CD4-positive, alpha-beta memory T cell (primary cell): ENCODE measurements at regions not wholly inside any gene's neighbourhood (a gene's known extent, or its start where the extent isn't known, plus 50 kb on each side); places are given as distances from the start of the nearest gene placed in this dataset.

ENCODE experiments used
- CTCF ChIA-PET: fragments of 350-600 bp; sonication (Branson Sonifier 250); formaldehyde crosslinking; loops from one replicate; lab custom pipeline; 2021; ENCODE audit warnings: inconsistent platforms; ENCODE audit not compliant: partially characterized antibody; lab: Charles Lee
- POLR2A ChIA-PET: fragments of 350-600 bp; sonication (Branson Sonifier 250); formaldehyde crosslinking; loops from one replicate; lab custom pipeline; 2021; ENCODE audit not compliant: partially characterized antibody; lab: Charles Lee
- DNase-seq, 5 donors: peaks; one replicate each; pipeline versions ENCODE4 v3.0.0 to v3.0.0-alpha.2; 2020 to 2022; ENCODE audit warnings: mixed read lengths in 1 of 5
- H3K27ac ChIP-seq: one replicate; pipeline ENCODE4 v1.7.0; 2013; ENCODE audit warnings: low read depth, low read length
- H3K27me3 ChIP-seq: 2 replicates; pipeline ENCODE4 v1.7.0; 2013; ENCODE audit warnings: mild to moderate bottlenecking, low read length, moderate library complexity; ENCODE audit not compliant: insufficient read depth
- H3K36me3 ChIP-seq: 2 replicates; pipeline ENCODE4 v1.7.0; 2013; ENCODE audit warnings: mild to moderate bottlenecking, low read length, moderate library complexity; ENCODE audit not compliant: insufficient read depth
- H3K4me1 ChIP-seq: 2 replicates; pipeline ENCODE4 v1.7.0; 2013; ENCODE audit warnings: mild to moderate bottlenecking, low read length, moderate library complexity; ENCODE audit not compliant: insufficient read depth
- H3K4me3 ChIP-seq, 2 donors: one replicate each; pipeline ENCODE4 v1.7.0; 2013; ENCODE audit warnings: low read length in 2 of 2, mild to moderate bottlenecking in 1 of 2
- H3K9me3 ChIP-seq, 2 donors: one replicate each; pipeline ENCODE4 v1.7.0; 2013; ENCODE audit warnings: low read length in 2 of 2, control low read depth in 1 of 2; ENCODE audit not compliant: control insufficient read depth in 1 of 2
- H3K27ac Mint-ChIP-seq, 7 donors: one replicate each; pipeline ENCODE4 v1.8.0; 2020 to 2021; ENCODE audit warnings: mixed read lengths in 7 of 7, mild to moderate bottlenecking in 6 of 7, inconsistent platforms in 3 of 7, moderate library complexity in 3 of 7
- H3K27me3 Mint-ChIP-seq, 2 donors: one replicate each; pipeline ENCODE4 v1.8.0; 2020 to 2021; ENCODE audit warnings: mixed read lengths in 2 of 2
- H3K36me3 Mint-ChIP-seq, 2 donors: one replicate each; pipeline ENCODE4 v1.8.0; 2020 to 2021; ENCODE audit warnings: mixed read lengths in 2 of 2, inconsistent platforms in 1 of 2, mild to moderate bottlenecking in 1 of 2
- H3K4me1 Mint-ChIP-seq, 4 donors: one replicate each; pipeline ENCODE4 v1.8.0; 2020 to 2021; ENCODE audit warnings: mixed read lengths in 4 of 4, mild to moderate bottlenecking in 1 of 4
- H3K4me3 Mint-ChIP-seq, 8 donors: one replicate each; pipeline ENCODE4 v1.8.0; 2020 to 2021; ENCODE audit warnings: mixed read lengths in 8 of 8, mild to moderate bottlenecking in 7 of 8, moderate library complexity in 6 of 8, inconsistent platforms in 3 of 8
- H3K9me3 Mint-ChIP-seq, 8 donors: one replicate each; pipeline ENCODE4 v1.8.0; 2020 to 2021; ENCODE audit warnings: mixed read lengths in 8 of 8, mild to moderate bottlenecking in 5 of 8, inconsistent platforms in 3 of 8, moderate library complexity in 1 of 8
- intact Hi-C: fragments of 100-400 bp; cut with micrococcal nuclease; formaldehyde crosslinking; loops from one replicate; pipeline ENCODE4 v1.15.1; 2023

- Histone ChIP-seq H3K27me3 (no peaks in the 10 kb centered on the region), H3K9me3 (no peaks in the 10 kb centered on the region), H3K27ac (no peak overlapping the region), H3K4me1 (no peaks in the 10 kb centered on the region), H3K4me3 (no peak overlapping the region), H3K36me3 (no peaks in the 10 kb centered on the region)
- H3K36me3 Mint-ChIP-seq: no peaks in the 10 kb centered on the region
- H3K9me3 Mint-ChIP-seq: peaks cover 0 to 22% (median 13%) of the 10 kb centered on the region in 8 donors
- H3K27ac Mint-ChIP-seq: no peak overlapping the region
- CTCF ChIA-PET: no interaction called here
- H3K4me1 Mint-ChIP-seq: no peaks in the 10 kb centered on the region
- POLR2A ChIA-PET: no interaction called here
- intact Hi-C loops: no loop called here
- H3K4me3 Mint-ChIP-seq: no peak overlapping the region
- H3K27me3 Mint-ChIP-seq: no peaks in the 10 kb centered on the region
- DNase-seq: no peak
Measured at GRCh38 chr14:26004342-26004741, 593.5 kb downstream of the NOVA1 start.

DNA sequence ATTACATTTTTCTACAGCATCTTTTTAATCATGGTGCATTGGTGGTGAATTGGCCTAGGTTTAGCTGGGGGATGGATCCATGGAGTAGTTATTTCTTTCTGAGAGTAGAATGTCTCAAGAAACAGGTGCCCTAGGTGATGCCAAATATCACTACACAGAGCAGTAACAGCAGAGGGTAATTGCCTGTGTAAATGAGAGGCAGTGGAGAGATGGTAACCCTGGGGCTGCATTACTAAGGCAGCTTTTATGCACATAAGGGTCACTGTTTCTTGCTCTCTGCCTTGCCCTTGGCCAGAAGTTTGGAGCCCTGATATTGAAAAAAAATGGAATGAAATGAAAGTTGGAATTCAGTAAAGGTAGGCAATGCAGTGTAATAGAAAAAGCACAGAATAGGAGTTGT lies 604.0 kb downstream of the NOVA1 start:
- Histone ChIP-seq H3K4me1 (no peaks in the 10 kb centered on the region), H3K4me3 (no peak overlapping the region), H3K36me3 (no peaks in the 10 kb centered on the region), H3K27me3 (no peaks in the 10 kb centered on the region), H3K27ac (no peak overlapping the region), H3K9me3 (no peaks in the 10 kb centered on the region)
- H3K27me3 Mint-ChIP-seq: no peaks in the 10 kb centered on the region
- intact Hi-C loops: no loop called here
- no peak overlapping the region for H3K27ac Mint-ChIP-seq
- no peak overlapping the region for H3K4me3 Mint-ChIP-seq
- H3K36me3 Mint-ChIP-seq: no peaks in the 10 kb centered on the region
- ChIA-PET CTCF (no interaction called here), POLR2A (no interaction called here)
- no peak for DNase-seq
- peaks cover 3 to 40% (median 19%) of the 10 kb centered on the region in 8 donors for H3K9me3 Mint-ChIP-seq
- H3K4me1 Mint-ChIP-seq: no peaks in the 10 kb centered on the region

GRCh38 chr14:25988536-25988935 lies 609.3 kb downstream of the NOVA1 start:
- no peaks in the 10 kb centered on the region for H3K4me1 ChIP-seq
- no peak overlapping the region for H3K27ac Mint-ChIP-seq
- DNase-seq: no peak
- ChIA-PET POLR2A (no interaction called here), CTCF (no interaction called here)
- H3K9me3 Mint-ChIP-seq: peaks cover 1 to 48% (median 30%) of the 10 kb centered on the region in 8 donors
- H3K27me3 Mint-ChIP-seq: no peaks in the 10 kb centered on the region
- no peak overlapping the region for H3K4me3 Mint-ChIP-seq
- H3K4me1 Mint-ChIP-seq: no peaks in the 10 kb centered on the region
- no peaks in the 10 kb centered on the region for H3K36me3 ChIP-seq
- intact Hi-C loops: no loop called here
- peaks cover 0 to 13% of the 10 kb centered on the region in 2 donors for H3K9me3 ChIP-seq
- no peaks in the 10 kb centered on the region for H3K36me3 Mint-ChIP-seq
- no peaks in the 10 kb centered on the region for H3K27me3 ChIP-seq
- H3K27ac ChIP-seq: no peak overlapping the region
- no peak overlapping the region for H3K4me3 ChIP-seq

DNA sequence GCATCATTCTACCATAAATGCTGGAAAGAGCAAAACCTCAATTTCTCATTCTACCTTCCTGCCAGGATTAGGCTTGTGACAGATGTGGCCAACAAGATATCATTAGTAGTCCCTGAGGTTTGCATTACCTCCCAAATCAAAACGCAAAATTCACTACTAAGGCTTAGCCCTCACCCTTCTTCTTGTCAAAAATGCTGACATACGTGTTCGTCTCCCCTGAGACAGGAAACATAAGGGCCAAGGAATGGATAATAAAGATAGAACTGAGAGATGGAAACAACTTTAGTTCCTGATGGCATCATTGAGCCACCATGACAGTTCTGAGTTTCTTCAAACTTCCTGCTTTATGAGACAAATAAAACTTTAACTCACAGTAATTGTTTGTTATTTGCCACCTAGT lies 642.1 kb downstream of the NOVA1 start:
- H3K36me3 ChIP-seq: no peaks in the 10 kb centered on the region
- H3K9me3 Mint-ChIP-seq: peaks cover 4 to 29% (median 20%) of the 10 kb centered on the region in 8 donors
- H3K27ac Mint-ChIP-seq: no peak overlapping the region
- H3K4me3 ChIP-seq: no peak overlapping the region
- H3K9me3 ChIP-seq: no peaks in the 10 kb centered on the region
- intact Hi-C loops: no loop called here
- no peaks in the 10 kb centered on the region for H3K4me1 ChIP-seq
- POLR2A ChIA-PET: no interaction called here
- CTCF ChIA-PET: no interaction called here
- no peak overlapping the region for H3K4me3 Mint-ChIP-seq
- H3K27ac ChIP-seq: no peak overlapping the region
- H3K36me3 Mint-ChIP-seq: no peaks in the 10 kb centered on the region
- no peak for DNase-seq
- no peaks in the 10 kb centered on the region for H3K4me1 Mint-ChIP-seq
- no peaks in the 10 kb centered on the region for H3K27me3 ChIP-seq
- no peaks in the 10 kb centered on the region for H3K27me3 Mint-ChIP-seq

- H3K4me1 ChIP-seq: no peaks in the 10 kb centered on the region
- CTCF ChIA-PET: no interaction called here
- Mint-ChIP-seq H3K27ac (no peak overlapping the region), H3K4me3 (no peak overlapping the region), H3K9me3 (peaks cover 4 to 36% (median 21%) of the 10 kb centered on the region in 8 donors), H3K36me3 (no peaks in the 10 kb centered on the region), H3K4me1 (no peaks in the 10 kb centered on the region), H3K27me3 (no peaks in the 10 kb centered on the region)
- POLR2A ChIA-PET: no interaction called here
- H3K27me3 ChIP-seq: no peaks in the 10 kb centered on the region
- peaks cover 0 to 3% of the 10 kb centered on the region in 2 donors for H3K9me3 ChIP-seq
- H3K36me3 ChIP-seq: no peaks in the 10 kb centered on the region
- no peak overlapping the region for H3K27ac ChIP-seq
- intact Hi-C loops: no loop called here
- H3K4me3 ChIP-seq: no peak overlapping the region
- no peak for DNase-seq
Measured at GRCh38 chr14:25953532-25954139, 644.2 kb downstream of the NOVA1 start.

DNA sequence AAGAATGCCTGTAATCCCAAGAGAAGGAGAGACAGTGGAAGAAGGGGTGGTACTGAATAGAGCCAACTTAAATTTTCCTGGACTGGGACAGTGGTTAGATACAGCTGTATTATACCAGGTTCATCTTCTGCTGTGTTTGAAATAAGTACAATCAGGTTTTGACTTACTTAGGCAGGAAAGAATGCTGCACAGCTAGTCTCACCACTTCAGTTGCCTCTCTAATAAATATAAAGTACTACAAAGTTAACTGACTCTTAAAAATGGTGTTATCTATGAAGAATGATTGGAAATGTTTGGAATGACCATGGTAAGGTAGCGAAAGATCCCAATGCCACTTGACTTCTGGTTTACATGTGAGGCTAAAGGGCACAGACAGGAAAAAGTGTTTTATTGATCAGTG lies 652.1 kb downstream of the NOVA1 start:
- Histone ChIP-seq H3K9me3 (peaks cover 0 to 7% of the 10 kb centered on the region in 2 donors), H3K4me1 (no peaks in the 10 kb centered on the region), H3K27ac (no peak overlapping the region), H3K27me3 (no peaks in the 10 kb centered on the region), H3K4me3 (no peak overlapping the region), H3K36me3 (no peaks in the 10 kb centered on the region)
- Mint-ChIP-seq H3K36me3 (no peaks in the 10 kb centered on the region), H3K4me1 (no peaks in the 10 kb centered on the region), H3K27me3 (no peaks in the 10 kb centered on the region), H3K9me3 (peaks cover 2 to 17% (median 11%) of the 10 kb centered on the region in 8 donors), H3K4me3 (no peak overlapping the region), H3K27ac (no peak overlapping the region)
- DNase-seq: no peak
- POLR2A ChIA-PET: no interaction called here
- CTCF ChIA-PET: no interaction called here
- intact Hi-C loops: no loop called here

DNA sequence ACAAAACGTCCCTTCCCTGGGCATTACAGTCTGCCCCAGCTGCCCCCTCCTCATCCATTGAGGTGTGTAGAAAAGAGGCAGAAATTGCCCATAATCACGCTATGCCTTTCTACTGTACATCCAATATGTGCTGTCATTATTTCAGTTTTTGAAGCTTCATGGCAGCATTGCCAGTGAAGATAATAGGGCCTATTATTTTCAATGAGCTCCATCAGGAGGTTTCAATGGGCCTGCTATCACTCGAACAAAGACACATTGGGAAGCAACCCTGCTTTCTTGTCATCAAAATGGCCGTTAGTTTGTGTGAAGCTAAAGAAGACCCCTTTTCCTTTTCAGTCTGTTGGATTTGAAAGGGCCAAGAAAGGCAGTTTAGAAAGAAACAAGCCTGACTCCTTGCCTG lies 653.8 kb downstream of the NOVA1 start:
- POLR2A ChIA-PET: no interaction called here
- Mint-ChIP-seq H3K27ac (no peak overlapping the region), H3K4me1 (no peaks in the 10 kb centered on the region), H3K27me3 (no peaks in the 10 kb centered on the region), H3K36me3 (no peaks in the 10 kb centered on the region), H3K4me3 (no peak overlapping the region), H3K9me3 (peaks cover 2 to 20% (median 10%) of the 10 kb centered on the region in 8 donors)
- intact Hi-C loops: no loop called here
- H3K4me1 ChIP-seq: no peaks in the 10 kb centered on the region
- CTCF ChIA-PET: no interaction called here
- DNase-seq: no peak
- no peaks in the 10 kb centered on the region for H3K27me3 ChIP-seq
- no peak overlapping the region for H3K27ac ChIP-seq
- no peaks in the 10 kb centered on the region for H3K36me3 ChIP-seq
- no peak overlapping the region for H3K4me3 ChIP-seq
- peaks cover 0 to 4% of the 10 kb centered on the region in 2 donors for H3K9me3 ChIP-seq

- Histone ChIP-seq H3K36me3 (no peaks in the 10 kb centered on the region), H3K4me1 (no peaks in the 10 kb centered on the region), H3K4me3 (no peak overlapping the region), H3K9me3 (peaks cover 0 to 4% of the 10 kb centered on the region in 2 donors), H3K27ac (no peak overlapping the region), H3K27me3 (no peaks in the 10 kb centered on the region)
- Mint-ChIP-seq H3K9me3 (peaks cover 2 to 20% (median 9%) of the 10 kb centered on the region in 8 donors), H3K36me3 (no peaks in the 10 kb centered on the region), H3K27me3 (no peaks in the 10 kb centered on the region), H3K27ac (no peak overlapping the region), H3K4me1 (no peaks in the 10 kb centered on the region), H3K4me3 (no peak overlapping the region)
- CTCF ChIA-PET: no interaction called here
- no peak for DNase-seq
- POLR2A ChIA-PET: no interaction called here
- intact Hi-C loops: no loop called here
Measured at GRCh38 chr14:25943329-25943728, 654.5 kb downstream of the NOVA1 start.
